Mammary epithelial cell (primary cell): ENCODE measurements at regions not wholly inside any gene's neighbourhood (a gene's known extent, or its start where the extent isn't known, plus 50 kb on each side); places are given as distances from the start of the nearest gene placed in this dataset.

Experiments used
- CTCF ChIP-seq, 2 donors: IDR thresholded peaks in 1 of 2; conservative IDR thresholded peaks in 1 of 2; 2 replicates each; pipeline ENCODE4 v1.5.1; 2011 to 2012; ENCODE audit warnings: inconsistent platforms in 2 of 2, low read length in 2 of 2, mild to moderate bottlenecking in 2 of 2, control low read depth in 1 of 2, low read depth in 1 of 2; ENCODE audit not compliant: insufficient read depth in 1 of 2; ENCODE audit errors: extremely low read depth in 1 of 2
- EZH2 ChIP-seq: IDR thresholded peaks from 2 replicates; pipeline ENCODE4 v1.6.1; 2012; ENCODE audit warnings: low read length, inconsistent platforms, borderline replicate concordance

GRCh38 chr5:1937590-1937989 is 54.9 kb upstream of the IRX4 start:
- TF ChIP-seq CTCF (conservative IDR thresholded peaks at IDR 0.05 in 1 of 2, IDR thresholded peaks at IDR 0.05 in 1 of 2; ENCODE audit: extremely low read depth in 1 of 2, insufficient read depth in 1 of 2, low read depth in 1 of 2, low read length in 2 of 2): no peak
- no peak for TF ChIP-seq EZH2
